ENCODE measurements at regions not wholly inside any gene's neighbourhood (a gene's known extent, or its start where the extent isn't known, plus 50 kb on each side); places are given as distances from the start of the nearest gene placed in this dataset.

- TF ChIP-seq CTCF (IDR thresholded peaks at IDR 0.05): no peak
- no peak for TF ChIP-seq EP300 (IDR thresholded peaks at IDR 0.05)
- TF ChIP-seq RFX5 (IDR thresholded peaks at IDR 0.05): no peak
- no peak for TF ChIP-seq MAX (IDR thresholded peaks at IDR 0.05)
- no peak for TF ChIP-seq RAD21 (conservative IDR thresholded peaks at IDR 0.05 in 1 of 2, IDR thresholded peaks at IDR 0.05 in 1 of 2)
- peak; percentile 39 to 78; a peak in 3 of 4 replicates for TF ChIP-seq CEBPB (IDR thresholded peaks at IDR 0.05)
- TF ChIP-seq HDAC2 (IDR thresholded peaks at IDR 0.05): no peak
- no peak for TF ChIP-seq USF2 (IDR thresholded peaks at IDR 0.05)
These were observed 337.2 kb upstream of the SLC39A10 start for GRCh38 chr2:195319548-195320412.
